ENCODE measurements at regions not wholly inside any gene's neighbourhood (a gene's known extent, or its start where the extent isn't known, plus 50 kb on each side); places are given as distances from the start of the nearest gene placed in this dataset.

DNA sequence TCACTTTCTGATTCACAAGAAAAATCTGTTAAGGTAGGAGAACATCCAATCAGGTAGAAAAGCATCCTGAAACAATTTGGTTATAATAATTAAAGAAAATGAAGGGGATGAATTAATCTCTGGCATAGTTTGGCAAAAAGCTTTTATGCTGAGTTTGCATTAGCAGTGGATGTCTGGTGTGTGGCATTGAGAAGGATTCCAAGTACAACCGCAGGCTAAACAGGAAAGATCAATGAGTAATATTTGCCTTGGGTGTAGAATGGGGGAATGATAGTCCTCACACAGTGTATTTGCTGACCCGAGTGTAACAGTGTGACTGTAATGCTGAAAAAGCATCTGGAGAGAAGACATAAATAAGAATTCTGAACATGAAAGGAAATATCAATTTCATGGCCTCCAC is 68.3 kb upstream of the SESTD1 start:
- no TSS peak for BruUV-seq (replicated peaks)
- no peaks in the 10 kb centered on the region for H3K9me3 ChIP-seq (replicated peaks; ENCODE audit: control insufficient read depth, insufficient read depth, low read length)
- ChIA-PET POLR2A (no interaction called here), CTCF (interaction anchor here (2.3 kb wide), 1 partner anchor 21 kb away, joined by 6 read pairs; no protein-coding TSS in a partner anchor)
- peak; percentile 50 for DNase-seq (ENCODE audit: low read depth, low spot score)
- H3K4me2 ChIP-seq (ENCODE audit: insufficient read depth, low read length): no peak overlapping the region
- no peaks in the 10 kb centered on the region for H3K36me3 ChIP-seq (ENCODE audit: control insufficient read depth in 2 of 2, extremely low read depth in 1 of 2, insufficient read depth in 2 of 2, low read length in 2 of 2)
- intact Hi-C loops (cut with micrococcal nuclease) (no loop called here), dilution Hi-C loops (cut with MboI; ENCODE audit: extremely low pct_ligation_motif_present, low sequenced_read_pairs) (no loop called here)
- H3K4me1 ChIP-seq (ENCODE audit: control insufficient read depth, extremely low read depth, insufficient read depth, low read length): no peaks in the 10 kb centered on the region
- TF ChIP-seq MYC (IDR thresholded peaks at IDR 0.05; ENCODE audit: low read depth, low read length) (no peak), CTCF (IDR thresholded peaks at IDR 0.05; ENCODE audit: extremely low read depth in 1 of 2, insufficient read depth in 1 of 2, low read depth in 1 of 2, low read length in 2 of 2) (no peak), POLR2A (IDR thresholded peaks at IDR 0.05; ENCODE audit: low read depth, low read length) (no peak), FOS (IDR thresholded peaks at IDR 0.05; ENCODE audit: borderline replicate concordance, insufficient read depth, low read length) (no peak), EZH2 (IDR thresholded peaks at IDR 0.05; ENCODE audit: borderline replicate concordance, low read depth, low read length, severe bottlenecking) (no peak), JUN (IDR thresholded peaks at IDR 0.05; ENCODE audit: borderline replicate concordance, insufficient read depth, insufficient read length, low read depth) (no peak), GATA2 (IDR thresholded peaks at IDR 0.05; ENCODE audit: insufficient read depth, insufficient read length, low read depth, low read length) (no peak), POLR2AphosphoS5 (IDR thresholded peaks at IDR 0.05; ENCODE audit: insufficient read depth, low read depth, low read length) (no peak)
- TF ChIP-seq, protein P1, sequence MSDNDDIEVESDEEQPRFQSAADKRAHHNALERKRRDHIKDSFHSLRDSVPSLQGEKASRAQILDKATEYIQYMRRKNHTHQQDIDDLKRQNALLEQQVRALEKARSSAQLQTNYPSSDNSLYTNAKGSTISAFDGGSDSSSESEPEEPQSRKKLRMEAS (IDR thresholded peaks at IDR 0.05; ENCODE audit: insufficient read depth, insufficient read length): no peak
- H3K9me1 ChIP-seq (replicated peaks; ENCODE audit: control insufficient read depth, extremely low read depth, insufficient read depth, low read length): no peaks in the 10 kb centered on the region
- H3K79me2 ChIP-seq (ENCODE audit: control insufficient read depth, insufficient read depth, low read length): no peaks in the 10 kb centered on the region
- H3K4me3 ChIP-seq (replicated peaks in 1 of 3; ENCODE audit: insufficient read depth in 1 of 3, low read depth in 1 of 3, low read length in 3 of 3): no peak overlapping the region
- H2AFZ ChIP-seq (ENCODE audit: low read depth, low read length): no peak overlapping the region
- no peak for FAIRE-seq
- H4K20me1 ChIP-seq (replicated peaks; ENCODE audit: control insufficient read depth, extremely low read depth, insufficient read depth, low read length): no peaks in the 10 kb centered on the region
- peaks cover 0 to 15% of the 10 kb centered on the region in 2 experiments for H3K27me3 ChIP-seq (ENCODE audit: control insufficient read depth in 2 of 2, insufficient read depth in 2 of 2, low read length in 2 of 2)
- H3K9ac ChIP-seq (replicated peaks; ENCODE audit: extremely low read depth, insufficient read depth, low read length): no peak overlapping the region
- no peak overlapping the region for H3K27ac ChIP-seq (ENCODE audit: insufficient read depth, low read depth, low read length)
